GM19023 (cell line): ENCODE measurements at regions not wholly inside any gene's neighbourhood (a gene's known extent, or its start where the extent isn't known, plus 50 kb on each side); places are given as distances from the start of the nearest gene placed in this dataset.

Experiments used
- ATAC-seq: cut with Tn5 transposase; IDR thresholded peaks from one replicate; pipeline ENCODE4 v1.9.1; 2021; ENCODE audit warnings: mild to moderate bottlenecking, moderate library complexity; ENCODE audit not compliant: unreplicated experiment

- ATAC-seq, result no peak
These were observed 672.5 kb upstream of the PCDH20 start for GRCh38 chr13:62088165-62088564.

GRCh38 chr13:62087124-62087523 lies 671.5 kb upstream of the PCDH20 start:
- no peak for ATAC-seq

GRCh38 chr13:62085337-62086229 lies 669.9 kb upstream of the PCDH20 start:
- no peak for ATAC-seq

GRCh38 chr13:62084728-62085127 lies 669.1 kb upstream of the PCDH20 start:
- no peak for ATAC-seq

- ATAC-seq, result no peak
These were observed 652.2 kb upstream of the PCDH20 start for GRCh38 chr13:62067821-62068220.

GRCh38 chr13:62065016-62065415 lies 649.4 kb upstream of the PCDH20 start:
- no peak for ATAC-seq

GRCh38 chr13:62061751-62062150 lies 646.1 kb upstream of the PCDH20 start:
- ATAC-seq, result no peak

- no peak for ATAC-seq
These were observed 644.9 kb upstream of the PCDH20 start for GRCh38 chr13:62060570-62060969.

GRCh38 chr13:62057286-62057685 lies 641.6 kb upstream of the PCDH20 start:
- ATAC-seq, result no peak

- ATAC-seq, result no peak
These were observed 634.3 kb upstream of the PCDH20 start for GRCh38 chr13:62049992-62050391.

GRCh38 chr13:62046512-62046911 lies 630.9 kb upstream of the PCDH20 start:
- no peak for ATAC-seq

- no peak for ATAC-seq
These were observed 628.0 kb upstream of the PCDH20 start for GRCh38 chr13:62043600-62043999.

- ATAC-seq, result no peak
These were observed 625.2 kb upstream of the PCDH20 start for GRCh38 chr13:62040806-62041205.

GRCh38 chr13:62040078-62040477 lies 624.4 kb upstream of the PCDH20 start:
- ATAC-seq, result no peak

GRCh38 chr13:62038214-62038613 lies 622.6 kb upstream of the PCDH20 start:
- no peak for ATAC-seq

GRCh38 chr13:62035981-62036380 lies 620.3 kb upstream of the PCDH20 start:
- no peak for ATAC-seq

GRCh38 chr13:62033934-62034333 lies 618.3 kb upstream of the PCDH20 start:
- ATAC-seq, result no peak

- ATAC-seq, result no peak
These were observed 606.7 kb upstream of the PCDH20 start for GRCh38 chr13:62022369-62022768.

- ATAC-seq, result no peak
These were observed 604.2 kb upstream of the PCDH20 start for GRCh38 chr13:62019858-62020257.

GRCh38 chr13:62014299-62014698 lies 598.6 kb upstream of the PCDH20 start:
- ATAC-seq, result no peak

- no peak for ATAC-seq
These were observed 587.8 kb upstream of the PCDH20 start for GRCh38 chr13:62003452-62003851.

- ATAC-seq, result no peak
These were observed 578.5 kb upstream of the PCDH20 start for GRCh38 chr13:61994174-61994573.

- ATAC-seq, result no peak
These were observed 574.3 kb upstream of the PCDH20 start for GRCh38 chr13:61989978-61990377.
